ENCODE measurements at regions not wholly inside any gene's neighbourhood (a gene's known extent, or its start where the extent isn't known, plus 50 kb on each side); places are given as distances from the start of the nearest gene placed in this dataset.

- TF ChIP-seq MAFK (IDR thresholded peaks at IDR 0.05; ENCODE audit: low read depth, low read length) (no peak), MXI1 (IDR thresholded peaks at IDR 0.05; ENCODE audit: borderline replicate concordance, low read depth, low read length) (no peak), RAD21 (IDR thresholded peaks at IDR 0.05; ENCODE audit: low read length) (no peak), CHD1 (IDR thresholded peaks at IDR 0.05; ENCODE audit: low read depth, low read length) (no peak), POLR2A (IDR thresholded peaks at IDR 0.05; ENCODE audit: low read depth, low read length) (no peak), FOS (IDR thresholded peaks at IDR 0.05; ENCODE audit: low read depth, low read length) (no peak), RFX5 (IDR thresholded peaks at IDR 0.05; ENCODE audit: low read depth, low read length) (no peak), MAZ (IDR thresholded peaks at IDR 0.05; ENCODE audit: borderline replicate concordance, low read depth, low read length) (no peak)
- TF ChIP-seq, protein P1, sequence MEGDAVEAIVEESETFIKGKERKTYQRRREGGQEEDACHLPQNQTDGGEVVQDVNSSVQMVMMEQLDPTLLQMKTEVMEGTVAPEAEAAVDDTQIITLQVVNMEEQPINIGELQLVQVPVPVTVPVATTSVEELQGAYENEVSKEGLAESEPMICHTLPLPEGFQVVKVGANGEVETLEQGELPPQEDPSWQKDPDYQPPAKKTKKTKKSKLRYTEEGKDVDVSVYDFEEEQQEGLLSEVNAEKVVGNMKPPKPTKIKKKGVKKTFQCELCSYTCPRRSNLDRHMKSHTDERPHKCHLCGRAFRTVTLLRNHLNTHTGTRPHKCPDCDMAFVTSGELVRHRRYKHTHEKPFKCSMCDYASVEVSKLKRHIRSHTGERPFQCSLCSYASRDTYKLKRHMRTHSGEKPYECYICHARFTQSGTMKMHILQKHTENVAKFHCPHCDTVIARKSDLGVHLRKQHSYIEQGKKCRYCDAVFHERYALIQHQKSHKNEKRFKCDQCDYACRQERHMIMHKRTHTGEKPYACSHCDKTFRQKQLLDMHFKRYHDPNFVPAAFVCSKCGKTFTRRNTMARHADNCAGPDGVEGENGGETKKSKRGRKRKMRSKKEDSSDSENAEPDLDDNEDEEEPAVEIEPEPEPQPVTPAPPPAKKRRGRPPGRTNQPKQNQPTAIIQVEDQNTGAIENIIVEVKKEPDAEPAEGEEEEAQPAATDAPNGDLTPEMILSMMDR (conservative IDR thresholded peaks at IDR 0.05; ENCODE audit: low read depth, low read length), result no peak
Observed at GRCh38 chr22:44577391-44578109, 79.5 kb upstream of the RTL6 start.
